ENCODE measurements at regions not wholly inside any gene's neighbourhood (a gene's known extent, or its start where the extent isn't known, plus 50 kb on each side); places are given as distances from the start of the nearest gene placed in this dataset.

DNA sequence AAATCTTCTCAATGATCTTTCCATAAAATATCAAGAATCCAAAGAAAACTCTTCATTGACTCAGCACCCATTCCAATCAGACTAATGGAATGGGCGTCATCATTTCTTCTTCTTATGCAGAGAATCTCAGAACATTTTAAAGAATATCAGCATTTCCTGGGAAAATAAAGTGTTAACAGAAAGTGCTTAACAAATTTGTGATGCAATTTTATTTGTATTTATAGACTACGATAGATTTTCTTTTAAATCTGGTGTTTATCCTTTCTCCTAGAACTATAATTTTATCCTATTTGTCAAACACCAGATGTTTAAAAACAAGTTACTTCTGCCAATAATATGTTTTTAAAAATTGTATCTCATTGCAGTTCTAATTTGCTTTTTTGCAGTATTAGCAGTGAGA, 330.7 kb downstream of the COL12A1 start:
- DNase-seq = no peak

DNA sequence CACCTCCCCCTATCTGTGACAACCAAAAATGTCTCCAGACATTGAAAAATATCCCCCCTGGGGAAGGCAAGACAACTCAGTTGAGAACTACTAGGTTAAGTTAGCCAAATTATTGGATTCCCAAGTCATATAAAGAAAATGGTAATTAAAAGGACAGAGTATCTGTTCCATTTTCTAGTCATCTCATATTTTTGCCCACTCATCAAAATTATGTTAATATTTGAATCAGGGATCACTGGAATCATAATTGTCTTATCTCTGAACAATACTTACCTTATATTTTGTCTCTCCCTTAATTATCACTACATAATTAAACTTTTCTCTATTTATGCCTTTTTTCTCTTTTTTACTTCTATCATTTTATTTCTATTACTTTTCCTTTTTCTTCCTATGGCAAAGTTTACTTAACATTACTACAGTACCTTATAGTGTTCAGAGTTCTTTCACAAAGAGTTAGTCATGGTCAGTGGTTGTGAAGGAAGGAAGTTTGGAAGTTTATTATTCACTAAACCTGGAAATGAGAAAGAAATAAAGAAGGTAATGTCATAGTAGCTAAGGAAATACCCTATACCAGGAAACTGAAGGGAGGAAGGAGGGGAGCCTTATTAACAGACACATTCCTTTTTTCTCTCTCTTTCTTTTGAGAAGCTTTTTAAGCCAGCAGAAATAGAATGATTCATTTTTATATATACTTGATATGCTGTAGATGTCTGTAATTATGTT, 332.9 kb downstream of the COL12A1 start:
- no peak for DNase-seq

DNA sequence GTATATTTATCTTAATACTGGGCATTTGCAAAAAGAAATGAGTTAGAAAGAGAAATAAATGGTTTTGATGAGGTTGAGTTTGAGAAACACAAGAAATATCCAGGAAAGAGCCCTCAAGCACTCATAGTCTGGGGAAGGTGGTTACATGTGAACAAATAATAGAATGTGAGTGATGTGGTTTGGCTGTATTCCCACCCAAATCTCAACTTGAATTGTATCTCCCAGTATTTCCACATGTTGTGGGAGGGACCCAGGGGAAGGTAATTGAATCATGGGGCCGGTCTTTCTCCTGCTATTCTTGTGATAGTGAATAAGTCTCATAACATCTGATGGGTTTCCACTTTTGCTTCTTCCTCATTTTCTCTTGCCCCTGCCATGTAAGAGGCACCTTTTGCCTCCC, 334.1 kb downstream of the COL12A1 start:
- peak; percentile 48 for DNase-seq

DNA sequence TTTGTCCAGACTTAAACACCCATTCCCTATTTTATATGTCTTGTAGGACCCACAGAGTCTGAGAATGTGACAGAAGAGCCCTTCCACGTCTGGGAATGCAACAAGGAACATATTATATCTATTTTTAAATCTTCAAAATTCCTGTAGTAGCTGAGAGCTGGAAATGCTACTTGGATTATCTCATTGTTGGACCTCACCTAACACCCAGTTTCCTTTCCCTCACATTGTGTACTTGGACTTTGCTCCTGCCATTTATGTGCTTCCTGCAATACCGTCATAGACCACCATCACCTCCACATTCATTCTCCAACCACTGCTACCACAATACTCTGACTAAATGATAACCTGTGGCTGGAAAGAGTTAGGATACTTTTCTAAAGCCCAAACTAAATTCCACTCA, 335.4 kb downstream of the COL12A1 start:
- DNase-seq = no peak

DNA sequence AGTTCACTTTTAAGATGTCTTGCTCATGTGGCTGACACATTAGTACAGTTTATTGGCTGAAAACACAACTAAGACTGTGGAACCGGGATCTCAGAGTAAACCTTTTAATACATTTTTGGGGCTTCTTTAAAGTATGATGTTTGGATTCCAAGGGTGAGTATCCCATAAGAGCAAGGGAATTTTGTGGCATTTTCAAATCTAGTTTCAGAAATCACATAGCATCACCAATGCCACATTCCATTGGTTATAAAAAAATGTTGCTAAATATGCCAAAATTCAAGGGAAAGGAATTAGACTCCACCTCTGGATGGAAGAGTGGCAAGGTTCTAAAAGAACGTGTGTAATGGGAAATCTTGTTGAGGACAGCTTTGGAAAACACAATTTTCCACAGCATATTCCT, 338.6 kb downstream of the COL12A1 start:
- DNase-seq = peak; percentile 25

DNA sequence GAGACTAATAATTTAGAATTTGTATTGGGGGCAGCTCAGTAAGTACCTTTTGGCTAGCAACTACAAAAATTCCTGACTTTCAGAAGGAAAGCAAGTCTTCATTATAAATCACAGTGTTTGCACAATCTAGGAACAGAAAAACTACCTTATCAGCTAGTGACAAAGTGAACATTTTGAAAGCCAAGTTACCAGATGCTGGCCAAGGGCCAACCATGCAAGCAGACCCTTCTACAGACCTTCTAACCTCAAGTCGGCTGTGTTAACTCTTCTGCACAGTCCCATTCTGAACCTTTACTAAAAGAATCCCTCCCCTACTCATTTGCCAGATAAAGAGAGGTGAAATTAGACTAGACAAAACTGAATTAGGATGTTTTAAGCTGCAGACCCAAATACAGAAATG, 341.9 kb downstream of the COL12A1 start:
- DNase-seq = no peak

DNA sequence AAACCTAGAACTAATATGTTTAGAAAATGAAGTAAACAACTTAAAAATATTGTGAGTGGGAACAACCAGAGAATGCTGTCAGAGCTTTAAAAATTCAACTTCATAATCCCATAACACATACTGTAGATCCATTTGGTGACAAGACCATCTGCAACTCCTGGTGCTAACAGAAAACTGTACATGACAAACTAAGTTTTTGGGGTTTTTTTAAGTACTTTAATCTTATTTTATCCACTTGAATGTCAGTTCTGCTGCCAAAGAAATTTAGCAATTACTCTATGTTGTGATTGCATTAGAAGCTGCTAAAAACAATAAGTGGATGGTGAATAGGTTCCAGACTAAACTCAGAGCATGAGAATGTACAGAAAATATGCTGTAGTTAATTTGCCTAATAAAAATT, 345.4 kb downstream of the COL12A1 start:
- DNase-seq = no peak

DNA sequence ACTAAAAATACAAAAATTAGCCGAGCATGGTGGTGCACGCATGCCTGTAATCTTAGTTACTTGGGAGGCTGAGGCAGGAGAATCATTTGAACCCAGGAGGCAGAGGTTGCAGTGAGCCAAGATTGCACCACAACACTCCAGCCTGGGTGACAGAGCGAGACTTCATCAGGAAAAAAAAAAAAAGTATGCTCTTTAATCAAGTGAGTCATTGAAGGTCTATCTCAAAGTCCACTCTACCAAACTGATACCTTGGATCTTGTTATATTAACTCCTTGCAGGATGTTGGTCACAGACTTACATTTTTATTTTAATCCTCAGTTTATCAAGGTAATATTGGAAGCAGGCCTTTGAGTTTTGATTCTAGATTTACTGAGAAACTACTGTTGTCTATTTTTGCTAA, 348.7 kb downstream of the COL12A1 start:
- DNase-seq = no peak

DNA sequence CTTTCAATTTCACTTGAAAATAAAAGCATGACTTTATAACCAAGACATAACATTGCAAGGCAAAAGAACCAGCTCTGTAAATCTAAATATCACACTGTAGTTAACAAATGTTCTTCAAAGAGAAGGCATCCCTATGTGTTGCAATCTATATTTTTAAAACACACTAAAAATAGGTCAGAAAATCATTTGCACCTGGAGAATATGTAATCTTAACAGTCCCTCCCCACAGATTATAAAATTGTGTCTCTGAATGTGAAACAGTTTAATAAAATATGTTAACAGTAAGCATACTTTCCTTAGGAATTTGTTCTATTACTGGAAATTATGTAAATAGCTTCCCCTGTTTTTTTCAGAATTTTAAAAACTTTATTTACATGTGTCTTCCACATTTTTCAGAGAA, 351.9 kb downstream of the COL12A1 start:
- no peak for DNase-seq

DNA sequence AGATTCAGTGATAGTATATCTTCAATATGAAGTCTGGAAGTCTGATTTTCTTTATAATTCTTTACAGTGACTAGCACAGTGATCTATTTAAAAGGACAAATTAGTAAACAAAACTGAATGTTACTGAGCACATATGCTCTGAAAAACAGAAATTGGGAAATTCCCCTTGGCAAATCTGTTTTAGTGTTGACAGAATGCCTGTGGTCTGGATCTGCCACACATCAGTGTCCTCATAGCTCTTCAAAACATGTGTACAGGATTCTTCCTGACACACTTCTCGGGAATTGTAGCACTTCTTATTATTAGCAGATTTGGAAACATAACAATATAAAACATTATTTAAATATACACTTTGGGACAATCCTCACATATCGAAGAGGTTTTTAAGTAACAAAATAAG, 354.3 kb downstream of the COL12A1 start:
- DNase-seq = peak; percentile 43

DNA sequence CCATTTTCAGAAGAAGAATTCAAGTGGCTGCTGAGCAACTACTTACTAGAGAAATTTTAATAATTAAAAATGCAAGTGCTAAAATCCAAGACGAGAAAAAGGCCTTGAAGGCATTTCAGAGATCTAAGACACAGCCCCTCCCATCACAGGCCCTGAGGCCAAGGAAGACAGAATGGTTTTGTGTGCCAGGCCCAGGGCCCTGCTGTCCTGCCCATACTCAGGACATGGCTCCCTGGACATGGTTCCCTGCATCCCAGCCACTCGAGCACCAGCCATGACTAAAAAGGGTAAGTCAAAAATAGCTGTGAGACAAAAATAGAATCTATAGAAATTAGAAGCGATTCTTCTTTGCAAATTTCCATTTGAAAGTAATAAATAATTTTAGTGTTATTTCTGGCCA, 364.9 kb downstream of the COL12A1 start:
- no peak for DNase-seq

DNA sequence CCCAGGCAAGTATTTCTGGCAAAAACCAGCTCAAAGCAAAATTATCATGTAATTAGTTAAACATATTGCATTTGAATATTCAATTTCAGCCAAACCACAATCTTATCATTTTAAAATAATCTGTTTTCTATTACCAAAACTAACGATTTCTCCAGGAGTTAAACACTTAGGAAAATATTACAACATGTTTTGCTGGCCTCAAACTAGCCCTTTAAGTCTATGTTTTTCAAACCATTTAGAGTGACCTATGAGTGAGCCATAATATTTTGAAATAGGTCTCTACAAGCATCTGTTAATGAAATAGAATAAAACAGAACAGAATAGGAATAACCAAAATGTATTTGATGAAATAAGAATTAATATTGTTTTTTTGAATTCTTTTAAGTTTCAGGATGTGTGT, 370.9 kb downstream of the COL12A1 start:
- no peak for DNase-seq

DNA sequence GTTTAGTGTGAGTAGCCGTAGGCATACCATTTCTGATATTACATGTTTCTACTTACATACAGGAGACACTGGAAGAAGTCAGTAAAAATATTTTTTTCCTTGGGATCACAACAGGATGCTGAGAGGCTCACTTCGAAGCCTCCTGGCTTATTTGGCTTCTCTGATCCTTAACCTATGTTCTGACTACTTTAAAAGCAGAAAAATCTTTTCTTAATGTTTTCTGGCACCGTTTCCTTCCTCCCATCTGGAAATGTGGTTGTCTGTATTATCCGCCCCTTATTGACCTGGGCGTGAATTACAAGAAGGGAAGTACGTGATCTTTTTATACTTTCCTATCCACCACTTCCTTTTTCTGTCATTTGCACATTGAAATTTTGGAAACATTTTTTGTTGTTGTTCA, 379.6 kb downstream of the COL12A1 start:
- DNase-seq = no peak

DNA sequence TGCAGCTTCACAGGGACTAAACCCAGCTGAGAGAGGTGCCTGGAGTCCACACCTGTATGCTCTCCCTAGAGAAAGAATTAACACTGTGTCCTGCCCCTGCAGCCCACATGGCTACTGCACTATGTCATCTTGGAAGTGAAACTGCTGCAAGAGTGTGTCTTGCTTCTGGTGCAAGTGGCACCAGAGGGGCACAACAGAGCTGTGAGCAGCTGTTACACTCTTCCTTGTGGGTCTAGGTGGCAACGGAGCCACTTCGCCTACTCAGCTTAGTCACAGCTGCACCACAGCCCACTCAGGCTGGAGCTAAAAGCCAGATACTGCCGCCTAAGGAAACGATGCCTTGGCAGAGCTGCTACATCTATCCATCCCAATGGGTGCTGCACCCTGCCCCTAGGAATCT, 391.4 kb downstream of the COL12A1 start:
- no peak for DNase-seq

DNA sequence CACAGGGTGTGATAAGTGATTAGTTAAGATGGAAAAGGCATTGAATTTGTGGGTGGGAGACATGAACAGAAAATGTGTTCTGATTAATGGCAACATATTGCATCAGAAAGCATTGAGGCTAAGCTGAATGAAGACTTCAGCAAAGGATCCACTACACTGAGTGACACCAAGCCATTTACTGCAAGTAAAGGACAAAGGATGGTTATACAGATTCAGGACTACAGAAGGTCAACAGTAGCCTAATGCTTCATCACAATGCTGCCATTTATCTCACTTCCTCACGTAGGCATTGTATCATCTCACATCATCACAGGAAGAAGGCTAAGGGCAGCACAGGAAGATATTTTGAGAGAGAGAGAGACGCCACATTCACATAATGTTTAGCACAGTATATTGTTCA, 398.2 kb downstream of the COL12A1 start:
- no peak for DNase-seq

DNA sequence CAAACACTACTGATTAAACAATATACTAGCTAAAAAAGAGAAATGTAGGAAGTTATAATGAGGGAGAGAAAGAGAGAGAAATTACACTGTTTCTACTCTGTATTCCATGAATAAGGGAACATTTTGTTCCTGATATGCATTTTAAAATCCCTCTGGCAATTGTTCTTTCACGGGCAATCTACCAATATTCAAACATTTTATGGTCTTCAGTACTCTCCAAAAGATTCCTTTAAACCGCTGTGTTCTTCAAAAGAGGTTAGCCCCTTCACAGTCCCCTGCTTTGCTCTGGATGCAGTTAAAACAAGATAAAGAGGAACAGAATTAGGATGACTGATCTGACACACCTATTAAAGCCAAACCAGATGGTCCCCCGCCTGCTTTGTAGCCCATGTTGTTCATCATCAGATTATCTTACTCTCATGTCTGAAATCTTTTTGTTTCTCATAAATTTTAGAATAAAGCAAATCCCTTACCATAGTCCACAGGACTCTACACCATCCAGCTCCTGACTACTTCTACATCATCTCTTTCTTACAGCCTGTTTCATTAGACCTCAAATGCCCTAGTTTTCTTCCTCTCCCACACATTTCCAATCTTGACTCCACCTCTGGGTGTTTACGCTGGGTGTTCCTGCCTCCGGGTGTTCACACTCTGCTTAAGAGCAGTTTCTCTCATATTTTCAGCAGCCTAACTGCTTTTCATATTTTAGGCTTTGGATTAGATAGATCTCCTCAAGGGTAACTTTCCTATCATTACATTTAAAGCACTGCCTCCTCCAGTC, 399.7 kb downstream of the COL12A1 start:
- DNase-seq = no peak

DNA sequence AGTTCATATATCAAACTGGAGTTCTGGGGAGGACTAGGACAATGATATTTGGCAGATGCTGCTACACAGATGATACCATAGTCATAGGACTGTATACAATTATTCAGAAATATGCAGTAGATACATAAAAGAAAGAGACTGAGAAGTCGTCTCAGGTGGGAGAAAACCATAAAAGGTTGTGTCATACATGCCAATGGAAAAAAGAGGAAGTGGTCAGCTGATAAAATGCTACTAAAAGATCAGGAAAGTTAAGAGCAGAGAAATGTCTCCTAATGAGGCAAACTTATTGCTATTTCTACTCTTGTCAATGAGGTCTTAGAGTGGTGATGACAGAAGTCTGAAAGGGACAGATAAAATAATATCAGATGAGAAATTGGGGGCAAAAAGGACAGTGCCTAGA, 407.6 kb downstream of the COL12A1 start:
- no peak for DNase-seq

DNA sequence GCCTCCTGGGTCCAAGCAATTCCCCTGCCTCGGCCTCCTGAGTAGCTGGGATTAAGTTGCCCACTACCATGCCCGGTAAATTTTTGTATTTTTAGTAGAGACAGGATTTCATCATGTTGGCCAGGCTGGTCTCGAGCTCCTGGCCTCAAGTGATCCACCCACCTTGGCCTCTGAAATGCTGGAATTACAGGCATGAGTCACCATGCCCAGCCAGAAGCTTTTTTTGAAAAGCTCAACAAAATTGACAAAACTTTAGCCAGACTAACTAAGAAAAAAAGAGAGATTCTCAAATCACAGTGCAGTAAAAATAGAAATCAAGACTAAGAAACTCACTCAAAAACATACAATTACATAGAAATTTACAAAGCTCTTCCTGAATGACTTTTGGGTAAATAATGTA, 420.6 kb downstream of the COL12A1 start:
- peak; percentile 10 for DNase-seq

DNA sequence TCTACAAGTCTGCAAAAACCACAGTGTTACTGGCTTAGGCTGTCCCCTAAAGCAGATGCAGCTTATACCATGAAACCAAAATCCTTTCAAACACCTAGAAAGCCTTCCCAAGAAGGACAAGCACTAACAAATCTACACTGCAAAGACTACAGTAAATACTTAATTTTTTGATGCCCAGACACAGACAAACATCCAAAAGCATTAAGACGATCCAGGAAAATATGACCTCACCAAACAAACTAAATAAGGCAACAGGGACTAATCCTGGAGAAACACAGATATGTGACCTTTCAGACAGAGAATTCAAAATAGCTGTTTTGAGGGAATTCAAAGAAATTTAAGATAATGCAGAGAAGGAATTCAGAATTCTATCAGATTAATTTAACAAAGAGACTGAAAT, 423.5 kb downstream of the COL12A1 start:
- DNase-seq = no peak

DNA sequence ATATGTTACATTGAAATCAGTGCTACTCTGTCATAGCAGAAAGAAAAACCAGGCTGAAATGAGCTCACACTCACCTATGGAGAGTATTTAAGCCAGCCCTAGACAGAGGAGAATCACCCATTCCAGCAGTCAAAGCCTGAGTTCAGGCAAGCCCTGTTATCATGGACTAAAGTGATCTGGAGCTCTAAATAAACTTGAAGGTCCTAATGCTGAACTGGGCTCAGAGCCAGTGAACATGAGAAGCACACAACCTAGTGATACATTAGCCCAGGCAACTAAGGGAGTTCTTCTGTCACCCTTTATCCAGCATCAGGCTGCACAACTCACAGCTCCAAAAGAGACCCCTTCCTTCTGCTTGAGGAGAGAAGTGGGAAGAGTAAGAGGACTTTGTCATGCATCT, 425.0 kb downstream of the COL12A1 start:
- no peak for DNase-seq

DNA sequence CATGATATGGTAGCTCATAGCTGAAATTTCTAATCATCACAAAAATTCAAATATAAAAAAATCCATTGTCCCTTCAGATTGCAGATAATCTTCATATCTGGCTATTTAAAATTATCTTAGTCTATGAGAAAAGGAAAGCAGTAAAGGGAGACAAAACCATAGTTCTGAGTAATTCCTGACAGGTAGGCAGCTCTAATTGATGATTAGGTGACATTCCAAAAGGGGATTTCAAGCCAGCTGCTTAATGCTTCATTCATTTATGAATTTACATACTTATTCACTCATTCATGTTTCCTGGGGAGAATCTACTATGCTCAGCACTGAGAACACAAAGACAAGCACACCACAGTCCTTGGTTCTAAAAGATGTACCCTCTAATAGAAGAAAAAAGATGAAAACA, 437.1 kb downstream of the COL12A1 start:
- no peak for DNase-seq

DNA sequence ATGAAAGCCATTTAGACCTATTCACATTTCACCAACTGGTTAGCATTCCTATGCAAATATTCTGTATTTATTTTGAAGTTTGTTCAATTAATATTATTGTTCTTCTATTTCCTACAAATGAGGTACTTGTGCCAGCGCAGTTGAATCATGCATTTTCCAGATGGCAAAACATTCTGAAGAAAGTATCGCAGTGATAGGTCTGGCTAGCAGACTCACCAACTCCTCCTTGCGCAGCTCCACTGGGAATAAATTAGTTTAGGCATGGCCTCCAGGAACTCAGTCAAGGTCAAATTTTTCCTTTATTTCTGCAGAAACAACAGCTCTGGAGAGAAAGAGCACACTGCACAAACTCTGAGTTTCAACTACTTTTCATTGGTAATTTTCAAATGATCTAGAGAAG, 437.7 kb downstream of the COL12A1 start:
- DNase-seq = no peak

DNA sequence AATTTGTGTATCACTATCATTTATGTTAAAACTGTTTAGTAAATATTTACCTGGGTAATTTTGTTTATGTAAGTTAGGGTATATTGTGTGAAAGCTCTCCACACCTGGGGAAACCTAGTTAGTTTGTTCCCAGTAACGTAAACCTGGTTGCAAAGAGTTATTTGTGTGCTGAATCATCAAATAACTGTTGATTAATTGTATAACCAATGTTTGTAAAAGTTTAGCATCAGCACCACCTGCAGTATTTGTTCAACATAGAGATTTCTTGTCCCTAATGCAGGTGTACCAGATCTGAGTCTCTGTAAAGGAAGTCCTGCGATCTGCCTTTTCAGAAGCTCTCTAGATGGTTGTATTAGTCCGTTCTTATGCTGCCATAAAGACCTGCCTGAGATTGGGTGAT, 440.4 kb downstream of the COL12A1 start:
- DNase-seq = no peak

DNA sequence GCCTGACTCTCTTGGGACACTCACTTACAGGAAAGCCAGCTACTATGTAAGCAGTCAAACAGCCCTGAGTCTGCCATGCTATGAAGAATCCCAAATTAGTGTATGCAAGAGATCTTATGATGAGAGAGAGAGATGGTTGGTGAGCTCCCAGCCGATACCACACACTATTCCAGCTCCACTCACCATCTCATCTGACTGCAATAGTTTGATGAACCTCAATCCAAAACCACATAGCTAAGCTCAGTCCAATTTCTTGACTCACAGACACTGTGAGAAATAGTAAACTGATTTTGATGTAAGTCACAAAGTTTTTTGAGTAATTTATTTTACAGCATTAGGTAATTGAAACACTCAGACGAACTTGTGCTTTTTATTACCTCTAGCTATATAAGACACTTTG, 441.4 kb downstream of the COL12A1 start:
- no peak for DNase-seq

DNA sequence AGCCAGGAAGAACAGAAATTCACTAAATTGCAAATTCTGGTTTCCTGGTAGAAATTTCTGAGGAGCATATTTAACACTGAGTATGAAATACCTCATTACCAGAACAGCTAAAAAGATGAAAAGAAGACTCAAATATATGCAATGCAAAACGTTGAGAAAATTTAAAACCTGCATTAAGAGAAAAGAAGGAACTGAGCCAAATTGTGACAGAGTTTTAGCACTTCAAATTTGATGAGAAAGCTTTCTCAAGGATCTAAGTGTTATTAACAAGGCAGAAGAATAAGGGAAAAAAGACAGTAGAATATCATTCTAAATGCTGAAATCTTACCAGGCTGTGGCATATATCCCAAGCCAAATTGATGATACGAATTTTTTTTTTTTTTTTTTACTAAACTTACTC, 443.0 kb downstream of the COL12A1 start:
- no peak for DNase-seq
